ENCODE measurements at regions not wholly inside any gene's neighbourhood (a gene's known extent, or its start where the extent isn't known, plus 50 kb on each side); places are given as distances from the start of the nearest gene placed in this dataset.

GRCh38 chr3:69659180-69659910 is 79.9 kb upstream of the MITF start:
- TF ChIP-seq GATA2 (IDR thresholded peaks at IDR 0.05; ENCODE audit: low read depth, low read length) (peak; percentile 82), GATA3 (IDR thresholded peaks at IDR 0.05; ENCODE audit: low read depth, low read length) (peak; percentile 59; the same call in 1 of the 2 replicates)

Data from SH-SY5Y (cell line).